Ectodermal cell (in vitro differentiated cells): ENCODE measurements at regions not wholly inside any gene's neighbourhood (a gene's known extent, or its start where the extent isn't known, plus 50 kb on each side); places are given as distances from the start of the nearest gene placed in this dataset.

Experiments
- H3K27ac ChIP-seq: 2 replicates; pipeline ENCODE4 v1.7.0; 2013; ENCODE audit warnings: mild to moderate bottlenecking, low read depth, low read length; ENCODE audit not compliant: insufficient read depth, poor library complexity, severe bottlenecking
- H3K27me3 ChIP-seq: 2 replicates; pipeline ENCODE4 v1.7.0; 2013; ENCODE audit warnings: mild to moderate bottlenecking, low read length; ENCODE audit not compliant: insufficient read depth, control insufficient read depth, poor library complexity, severe bottlenecking
- H3K36me3 ChIP-seq: one replicate; pipeline ENCODE4 v1.7.0; 2013; ENCODE audit warnings: low read length; ENCODE audit not compliant: control insufficient read depth, insufficient read depth
- H3K4me1 ChIP-seq: one replicate; pipeline ENCODE4 v1.7.0; 2013; ENCODE audit warnings: low read length; ENCODE audit not compliant: control insufficient read depth, insufficient read depth
- H3K4me3 ChIP-seq: 2 replicates; pipeline ENCODE4 v1.7.0; 2013; ENCODE audit warnings: low read depth, low read length, control low read depth; ENCODE audit not compliant: insufficient read depth
- H3K9me3 ChIP-seq: 2 replicates; pipeline ENCODE4 v1.7.0; 2013; ENCODE audit warnings: mild to moderate bottlenecking, low read length, moderate library complexity; ENCODE audit not compliant: control insufficient read depth
- WGBS, 2 experiments: methylation state at CpG; one replicate each; pipeline ENCODE4 v1.1.7; 2013; ENCODE audit warnings: missing lambda C conversion rate in 2 of 2; 5-methylcytosine and 5-hydroxymethylcytosine counted together

DNA sequence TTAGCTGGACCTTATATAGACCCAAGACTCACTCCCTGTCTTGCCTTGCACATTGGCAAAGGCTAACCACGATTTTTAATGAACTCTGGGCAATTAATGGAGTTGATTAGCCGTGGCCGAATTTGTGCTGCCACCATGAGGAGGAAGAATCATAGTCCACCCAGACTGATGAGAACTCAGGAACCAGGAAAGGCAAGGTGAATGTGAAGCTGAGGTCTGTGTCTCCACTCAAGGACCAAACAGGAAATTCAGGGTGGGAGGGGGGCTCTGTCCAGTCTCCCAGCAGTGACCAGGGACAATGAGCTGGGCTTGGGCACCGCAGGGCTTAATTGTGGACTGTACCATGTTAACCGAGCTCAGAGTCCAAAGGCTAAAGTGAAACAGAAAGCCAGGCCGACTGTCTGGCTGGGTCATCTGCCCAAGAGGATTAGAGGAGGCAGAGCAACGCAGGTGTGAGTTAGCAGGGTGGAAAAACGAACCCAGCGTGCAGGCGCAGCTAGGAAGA, 127.0 kb upstream of the JCAD start:
- Histone ChIP-seq H3K9me3 (no peaks in the 10 kb centered on the region), H3K27ac (no peak overlapping the region), H3K36me3 (no peaks in the 10 kb centered on the region), H3K4me1 (peaks cover 8% of the 10 kb centered on the region), H3K4me3 (no peak overlapping the region), H3K27me3 (no peaks in the 10 kb centered on the region)
- 89 to 91% methylated on average over 10 of the region's 10 CpGs for WGBS, 2 experiments

DNA sequence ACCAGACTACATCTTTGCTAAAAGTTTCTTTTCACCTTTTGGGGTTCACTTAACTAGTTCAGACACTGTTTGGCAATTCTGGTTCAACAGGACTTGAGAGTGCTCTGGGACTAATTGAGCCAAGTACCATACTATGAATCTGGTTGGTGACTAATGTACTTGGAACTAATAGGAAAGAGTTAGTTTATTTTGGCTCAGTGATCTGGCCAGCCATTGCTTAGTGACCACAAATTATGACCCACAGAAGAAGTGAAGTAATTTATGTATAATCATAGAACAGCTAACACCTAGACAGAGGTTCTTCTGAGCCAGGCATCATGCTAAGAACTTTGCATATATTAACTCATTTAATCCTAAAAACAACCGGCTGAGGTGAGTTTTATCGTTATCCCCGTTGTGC, 126.5 kb upstream of the JCAD start:
- H3K36me3 ChIP-seq = no peaks in the 10 kb centered on the region
- no peak overlapping the region for H3K27ac ChIP-seq
- H3K9me3 ChIP-seq = no peaks in the 10 kb centered on the region
- no peak overlapping the region for H3K4me3 ChIP-seq
- 96 to 99% methylated on average over 3 of the region's 3 CpGs for WGBS, 2 experiments
- no peaks in the 10 kb centered on the region for H3K27me3 ChIP-seq
- peaks cover 8% of the 10 kb centered on the region for H3K4me1 ChIP-seq

DNA sequence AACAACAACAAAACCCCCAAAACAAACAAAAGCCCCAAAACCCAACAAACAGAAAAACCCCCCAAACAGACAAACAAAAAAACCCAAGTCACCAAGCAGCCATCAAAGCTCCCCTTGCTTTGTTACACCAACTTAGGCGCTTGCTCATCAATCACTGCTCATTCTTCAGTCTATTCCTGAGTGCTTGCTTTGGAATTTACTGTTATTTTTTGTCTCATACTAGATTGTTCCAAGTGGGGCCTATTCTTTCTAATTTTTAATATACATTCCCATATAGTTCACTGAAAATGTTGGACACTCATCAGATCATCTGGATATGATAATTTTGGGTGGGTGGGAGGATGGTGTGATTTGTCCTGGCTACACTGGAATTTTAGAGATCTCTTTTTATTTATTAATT, 126.0 kb upstream of the JCAD start:
- WGBS, 2 experiments = 86 to 88% methylated on average over 1 of the region's 1 CpG
- H3K9me3 ChIP-seq = no peaks in the 10 kb centered on the region
- no peak overlapping the region for H3K4me3 ChIP-seq
- H3K27me3 ChIP-seq = no peaks in the 10 kb centered on the region
- no peaks in the 10 kb centered on the region for H3K36me3 ChIP-seq
- peaks cover 8% of the 10 kb centered on the region for H3K4me1 ChIP-seq
- no peak overlapping the region for H3K27ac ChIP-seq

DNA sequence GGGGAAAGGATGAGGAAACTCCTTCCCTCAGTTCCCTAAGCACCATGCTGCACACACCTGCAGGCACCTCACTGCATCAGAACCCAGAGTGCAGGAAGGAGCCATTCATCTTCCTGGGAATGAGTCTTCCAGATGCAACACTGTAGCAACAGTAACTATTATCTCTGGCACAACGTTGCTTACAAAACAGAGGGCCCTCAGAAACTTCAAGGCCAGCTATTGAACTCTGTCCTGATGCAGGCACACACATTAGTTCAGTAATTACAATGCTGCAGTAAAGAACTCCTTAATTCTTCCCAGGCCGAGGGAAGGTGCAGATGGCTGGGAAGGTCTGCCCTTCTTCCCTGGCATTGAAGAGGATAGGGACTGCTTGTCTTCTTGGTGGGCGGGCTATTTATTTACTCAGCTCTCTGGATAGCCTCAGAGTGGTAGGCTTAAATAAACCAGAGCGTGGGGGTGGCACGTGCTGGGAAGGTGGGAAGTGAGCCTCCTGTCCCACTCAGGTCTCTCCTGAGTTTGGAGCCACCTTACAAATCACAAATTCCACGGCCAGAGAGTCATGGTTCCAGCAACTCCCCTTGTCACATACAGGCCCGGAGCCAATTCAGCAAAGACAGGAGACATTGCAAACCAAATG, 125.1 kb upstream of the JCAD start:
- Histone ChIP-seq H3K27me3 (no peaks in the 10 kb centered on the region), H3K27ac (no peak overlapping the region), H3K4me3 (no peak overlapping the region), H3K9me3 (no peaks in the 10 kb centered on the region), H3K4me1 (peaks cover 8% of the 10 kb centered on the region), H3K36me3 (no peaks in the 10 kb centered on the region)
- WGBS, 2 experiments = 87 to 91% methylated on average over 7 of the region's 7 CpGs

DNA sequence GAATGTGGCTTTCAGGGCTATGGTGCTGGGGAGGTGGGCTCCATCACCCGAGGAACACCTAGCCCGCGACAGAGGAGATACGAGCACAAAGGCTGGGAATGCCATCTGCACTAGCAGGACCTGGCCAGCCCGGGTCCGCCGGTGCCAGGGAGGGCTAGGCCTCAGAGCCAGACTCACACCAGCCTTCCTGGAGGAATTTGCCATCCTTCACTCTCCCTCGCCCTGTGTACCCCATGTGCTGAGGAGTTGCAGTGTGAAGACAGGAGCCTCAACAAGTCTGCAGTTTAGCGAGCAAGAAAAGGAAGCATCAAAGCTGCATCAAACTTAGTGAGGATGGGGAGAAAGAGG, 123.6 kb upstream of the JCAD start:
- H3K36me3 ChIP-seq = no peaks in the 10 kb centered on the region
- WGBS, 2 experiments = 94 to 96% methylated on average over 9 of the region's 9 CpGs
- H3K9me3 ChIP-seq = no peaks in the 10 kb centered on the region
- H3K4me3 ChIP-seq = no peak overlapping the region
- H3K4me1 ChIP-seq = peaks cover 2% of the 10 kb centered on the region
- no peak overlapping the region for H3K27ac ChIP-seq
- no peaks in the 10 kb centered on the region for H3K27me3 ChIP-seq

DNA sequence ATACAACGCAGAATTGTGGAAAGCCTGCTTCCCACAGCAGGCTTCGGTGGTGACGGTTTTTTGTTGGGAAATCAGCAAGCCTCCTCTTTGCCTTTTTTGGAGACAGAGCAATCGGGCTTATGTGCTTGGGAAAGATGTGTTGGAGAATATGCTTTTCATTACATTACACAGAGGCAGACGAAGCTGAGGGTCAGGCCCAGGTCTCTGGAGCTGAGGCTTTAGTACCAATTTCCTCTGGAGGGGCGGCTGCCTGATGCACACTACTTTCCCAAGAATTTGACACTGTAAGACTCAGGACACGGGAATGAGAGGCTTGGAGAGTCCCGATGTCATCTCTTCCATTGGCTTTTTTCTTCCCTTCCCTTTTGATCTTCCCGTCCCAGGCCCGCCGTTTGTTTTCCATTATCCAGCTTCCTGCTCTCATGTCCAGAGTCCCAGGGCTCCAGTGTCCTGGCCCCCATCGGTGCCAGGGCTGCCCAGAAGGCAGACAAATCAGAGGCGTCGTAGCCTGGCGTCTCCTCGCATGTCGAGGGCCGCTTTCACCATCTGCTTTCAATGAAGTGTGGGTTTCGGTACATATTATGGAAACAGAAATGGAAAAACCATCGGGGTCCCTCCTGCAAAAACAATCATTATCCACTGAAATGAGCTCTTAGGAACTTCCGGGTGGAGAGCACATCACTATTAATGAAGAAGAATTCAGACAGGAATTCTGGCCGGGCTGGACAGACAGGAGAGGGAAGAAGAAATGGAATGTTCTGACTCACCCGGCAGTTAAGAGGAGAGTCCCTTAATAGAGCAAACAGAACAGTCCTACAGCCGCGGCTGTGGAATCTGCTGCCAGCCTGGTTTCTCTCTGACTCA, 123.0 kb upstream of the JCAD start:
- H3K4me1 ChIP-seq = peaks cover 3% of the 10 kb centered on the region
- H3K36me3 ChIP-seq = no peaks in the 10 kb centered on the region
- H3K4me3 ChIP-seq = no peak overlapping the region
- no peaks in the 10 kb centered on the region for H3K9me3 ChIP-seq
- H3K27ac ChIP-seq = no peak overlapping the region
- no peaks in the 10 kb centered on the region for H3K27me3 ChIP-seq
- 87 to 90% methylated on average over 24 to 25 of the region's 25 CpGs for WGBS, 2 experiments

DNA sequence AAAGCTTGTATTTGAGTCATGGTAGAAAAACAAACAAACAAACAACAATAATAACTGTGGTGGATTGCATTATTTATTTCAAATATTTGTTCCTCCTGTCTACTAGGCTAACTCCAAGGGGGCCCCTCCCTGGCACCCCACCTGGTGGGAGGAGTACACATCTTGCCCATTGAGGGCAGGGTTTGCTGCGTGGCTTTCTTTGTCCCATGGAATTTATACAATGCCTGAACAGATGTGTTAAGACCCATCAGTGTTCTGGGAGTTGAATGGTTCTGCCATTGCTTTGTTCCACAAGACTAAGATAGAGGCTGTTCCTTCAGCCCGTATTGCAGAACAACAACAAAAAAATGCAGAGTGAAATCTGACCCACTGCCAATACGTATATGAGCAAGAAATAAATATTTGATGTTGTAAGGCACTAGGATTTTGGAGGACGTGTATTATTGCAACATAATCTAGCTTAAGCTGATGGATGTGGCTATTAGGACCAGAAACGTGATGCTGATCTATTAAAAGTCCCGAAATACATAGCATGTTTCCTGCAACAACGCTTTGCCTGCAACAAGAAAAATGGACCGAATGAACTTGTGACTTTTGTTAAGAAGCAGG, 119.1 kb upstream of the JCAD start:
- Histone ChIP-seq H3K4me1 (peaks cover 3% of the 10 kb centered on the region), H3K27me3 (no peaks in the 10 kb centered on the region), H3K27ac (no peak overlapping the region), H3K9me3 (no peaks in the 10 kb centered on the region), H3K36me3 (no peaks in the 10 kb centered on the region), H3K4me3 (no peak overlapping the region)
- WGBS, 2 experiments = 74 to 83% methylated on average over 8 of the region's 8 CpGs

DNA sequence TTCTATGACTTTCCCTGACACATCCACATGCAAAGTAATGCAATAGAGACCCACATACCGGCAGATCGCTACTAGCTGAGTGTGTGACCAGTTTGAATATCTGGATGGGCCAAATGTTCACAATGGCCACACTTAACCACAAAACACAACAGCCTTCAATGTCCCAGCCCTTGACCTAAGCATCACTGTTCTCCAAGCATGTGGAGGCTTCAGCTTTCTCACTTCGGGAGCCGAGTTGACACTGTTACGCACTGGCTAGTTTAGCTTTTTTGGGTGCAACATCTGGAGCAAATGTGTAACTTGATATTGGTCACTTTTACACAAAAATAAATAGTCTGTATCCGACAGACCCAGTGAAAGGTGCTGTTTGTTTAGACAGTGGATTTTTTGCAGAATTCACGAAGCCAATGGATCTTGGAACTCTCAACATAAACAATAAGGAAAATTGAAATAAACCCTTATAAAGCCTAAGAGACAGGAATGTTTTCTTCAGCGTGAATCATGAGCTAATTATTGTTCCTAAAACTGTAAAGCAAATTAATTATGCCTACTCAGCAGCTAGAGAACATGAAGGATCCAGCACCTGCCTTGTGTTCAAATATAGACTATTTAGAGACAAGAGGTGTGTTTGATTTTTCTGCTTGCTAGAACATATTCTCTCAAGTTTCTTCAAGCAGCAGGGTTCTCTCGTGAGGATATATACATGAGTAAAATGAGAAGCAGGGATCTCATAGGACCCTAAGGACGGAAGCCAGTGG, 117.6 kb upstream of the JCAD start:
- H3K4me1 ChIP-seq = peaks cover 3% of the 10 kb centered on the region
- no peaks in the 10 kb centered on the region for H3K36me3 ChIP-seq
- whole genome bisulfite sequencing, 2 experiments = 95 to 96% methylated on average over 8 to 10 of the region's 10 CpGs
- H3K27ac ChIP-seq = no peak overlapping the region
- H3K4me3 ChIP-seq = no peak overlapping the region
- no peaks in the 10 kb centered on the region for H3K9me3 ChIP-seq
- H3K27me3 ChIP-seq = no peaks in the 10 kb centered on the region

DNA sequence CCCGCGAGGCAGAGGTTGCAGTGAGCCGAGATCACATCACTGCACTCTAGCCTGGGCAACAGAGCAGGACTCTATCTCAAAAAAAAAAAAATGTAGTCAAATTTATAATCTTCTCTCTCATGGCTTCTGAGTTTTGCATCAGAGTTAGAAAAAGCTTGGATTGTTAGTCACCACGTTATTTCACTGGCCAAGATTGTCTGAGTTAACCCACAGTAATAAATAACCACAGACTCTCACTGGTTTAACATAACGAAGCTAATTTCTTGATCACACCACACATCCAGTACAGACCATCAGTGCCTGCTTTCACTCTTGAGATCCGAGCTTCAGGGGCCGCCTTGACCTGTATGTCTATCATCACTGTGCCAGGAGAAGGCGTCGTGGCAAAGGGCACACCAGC, 116.8 kb upstream of the JCAD start:
- no peak overlapping the region for H3K4me3 ChIP-seq
- 95% methylated on average over 9 of the region's 9 CpGs for WGBS, 2 experiments

DNA sequence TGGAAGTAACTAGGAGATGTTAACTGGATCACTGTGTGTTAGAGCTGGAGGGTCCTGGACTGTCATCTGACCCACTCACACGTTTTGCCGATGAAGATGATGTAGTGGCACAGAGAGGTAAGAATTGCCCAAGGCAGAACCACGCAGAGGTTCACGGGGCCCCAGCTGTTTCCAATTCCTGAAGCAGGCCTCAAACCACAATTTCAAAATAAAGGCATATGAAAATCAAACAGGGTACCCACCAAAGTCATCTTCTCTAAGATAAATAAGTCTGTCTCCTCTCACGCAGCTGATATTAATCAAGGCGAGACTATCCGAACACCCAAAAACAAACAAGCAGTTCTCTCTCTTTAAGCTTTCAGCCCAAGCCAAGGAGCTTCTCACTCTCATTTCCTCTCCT, 113.3 kb upstream of the JCAD start:
- Histone ChIP-seq H3K4me3 (no peak overlapping the region), H3K36me3 (no peaks in the 10 kb centered on the region), H3K9me3 (no peaks in the 10 kb centered on the region), H3K27ac (no peak overlapping the region), H3K27me3 (no peaks in the 10 kb centered on the region), H3K4me1 (peaks cover 2% of the 10 kb centered on the region)
- 86 to 90% methylated on average over 7 of the region's 7 CpGs for WGBS, 2 experiments

More for the DNA sequence above, 116.8 kb upstream of the JCAD start:
- peaks cover 3% of the 10 kb centered on the region for H3K4me1 ChIP-seq
- H3K9me3 ChIP-seq = no peaks in the 10 kb centered on the region
- H3K27ac ChIP-seq = no peak overlapping the region
- no peaks in the 10 kb centered on the region for H3K27me3 ChIP-seq
- no peaks in the 10 kb centered on the region for H3K36me3 ChIP-seq
